Naive B cell (primary cell): ENCODE measurements at regions not wholly inside any gene's neighbourhood (a gene's known extent, or its start where the extent isn't known, plus 50 kb on each side); places are given as distances from the start of the nearest gene placed in this dataset.
"Not testable (repeated sequence)": the region's sequence is repeated elsewhere in the genome, so short reads cannot be mapped to it uniquely, and the experiment has no call there.

Experiments
- ATAC-seq, 2 donors: fragments of 150-1000 bp; cut with Tn5 transposase; 2 replicates each; pipeline ENCODE4 v1.10.0; 2021; ENCODE audit warnings: low read depth in 2 of 2, mild to moderate bottlenecking in 2 of 2, moderate library complexity in 2 of 2
- DNase-seq: peaks from one replicate; pipeline ENCODE4 v3.0.0; 2022
- H3K27ac Mint-ChIP-seq, 6 donors: one replicate each; pipeline ENCODE4 v1.8.0; 2020 to 2022; ENCODE audit warnings: mild to moderate bottlenecking in 6 of 6, mixed read lengths in 6 of 6, moderate library complexity in 5 of 6, inconsistent platforms in 2 of 6
- H3K27me3 Mint-ChIP-seq, 3 donors: one replicate each; pipeline ENCODE4 v1.8.0; 2021 to 2022; ENCODE audit warnings: mixed read lengths in 3 of 3, mild to moderate bottlenecking in 1 of 3
- H3K36me3 Mint-ChIP-seq, 2 donors: one replicate each; pipeline ENCODE4 v1.8.0; 2020 to 2022; ENCODE audit warnings: mixed read lengths in 2 of 2, inconsistent platforms in 1 of 2, mild to moderate bottlenecking in 1 of 2
- H3K4me1 Mint-ChIP-seq, 3 donors: one replicate each; pipeline ENCODE4 v1.8.0; 2020 to 2022; ENCODE audit warnings: mixed read lengths in 3 of 3, inconsistent platforms in 1 of 3, mild to moderate bottlenecking in 1 of 3, moderate library complexity in 1 of 3
- H3K4me3 Mint-ChIP-seq, 8 donors: one replicate each; pipeline ENCODE4 v1.8.0; 2020 to 2022; ENCODE audit warnings: mild to moderate bottlenecking in 8 of 8, mixed read lengths in 8 of 8, moderate library complexity in 8 of 8, inconsistent platforms in 2 of 8
- H3K9me3 Mint-ChIP-seq, 7 donors: one replicate each; pipeline ENCODE4 v1.8.0; 2020 to 2022; ENCODE audit warnings: mixed read lengths in 7 of 7, mild to moderate bottlenecking in 5 of 7, inconsistent platforms in 2 of 7, moderate library complexity in 1 of 7

GRCh38 chr4:79696534-79696933 lies 288.5 kb upstream of the GK2 start:
- DNase-seq, H3K4me3 Mint-ChIP-seq, H3K4me1 Mint-ChIP-seq, ATAC-seq, H3K27ac Mint-ChIP-seq: not testable (repeated sequence)
- Mint-ChIP-seq H3K27me3 (peaks cover 0 to 21% (median 15%) of the 10 kb centered on the region in 3 donors), H3K9me3 (peaks cover 6 to 29% (median 22%) of the 10 kb centered on the region in 7 donors), H3K36me3 (peaks cover 11 to 16% of the 10 kb centered on the region in 2 donors)

- ATAC-seq (no peak), DNase-seq (no peak)
- peaks cover 0 to 21% (median 15%) of the 10 kb centered on the region in 3 donors for H3K27me3 Mint-ChIP-seq
- peaks cover 6 to 29% (median 22%) of the 10 kb centered on the region in 7 donors for H3K9me3 Mint-ChIP-seq
- peaks cover 11 to 16% of the 10 kb centered on the region in 2 donors for H3K36me3 Mint-ChIP-seq
- H3K4me1 Mint-ChIP-seq: no peaks in the 10 kb centered on the region
- H3K27ac Mint-ChIP-seq: no peak overlapping the region
- H3K4me3 Mint-ChIP-seq: no peak overlapping the region
Measured at GRCh38 chr4:79695848-79696247, 287.8 kb upstream of the GK2 start.

- Mint-ChIP-seq H3K4me3 (no peak overlapping the region), H3K27ac (no peak overlapping the region), H3K36me3 (peaks cover 11% of the 10 kb centered on the region in 2 donors), H3K4me1 (peaks cover 0 to 6% (median 0%) of the 10 kb centered on the region in 3 donors), H3K9me3 (peaks cover 1 to 22% (median 13%) of the 10 kb centered on the region in 7 donors), H3K27me3 (peaks cover 0 to 9% (median 3%) of the 10 kb centered on the region in 3 donors)
- ATAC-seq (no peak), DNase-seq (no peak)
Measured at GRCh38 chr4:79689740-79690139, 281.7 kb upstream of the GK2 start.

GRCh38 chr4:79688691-79689090 lies 280.7 kb upstream of the GK2 start:
- no peak for ATAC-seq
- Mint-ChIP-seq H3K4me3 (no peak overlapping the region), H3K9me3 (peaks cover 0 to 12% (median 3%) of the 10 kb centered on the region in 7 donors), H3K27me3 (peaks cover 0 to 6% (median 0%) of the 10 kb centered on the region in 3 donors), H3K36me3 (peaks cover under 1 to 1% of the 10 kb centered on the region in 2 donors), H3K27ac (no peak overlapping the region), H3K4me1 (peaks cover 0 to 6% (median 0%) of the 10 kb centered on the region in 3 donors)
- DNase-seq: no peak

GRCh38 chr4:79687006-79687405 lies 279.0 kb upstream of the GK2 start:
- no peak for DNase-seq
- H3K4me3 Mint-ChIP-seq: no peak overlapping the region
- H3K27me3 Mint-ChIP-seq: no peaks in the 10 kb centered on the region
- H3K4me1 Mint-ChIP-seq: peaks cover 0 to 6% (median 0%) of the 10 kb centered on the region in 3 donors
- H3K27ac Mint-ChIP-seq: no peak overlapping the region
- no peak for ATAC-seq
- H3K36me3 Mint-ChIP-seq: no peaks in the 10 kb centered on the region
- H3K9me3 Mint-ChIP-seq: peaks cover 0 to 1% (median 0%) of the 10 kb centered on the region in 7 donors

GRCh38 chr4:79685542-79685941 lies 277.5 kb upstream of the GK2 start:
- Mint-ChIP-seq H3K27me3 (no peaks in the 10 kb centered on the region), H3K4me3 (no peak overlapping the region), H3K36me3 (no peaks in the 10 kb centered on the region), H3K9me3 (no peaks in the 10 kb centered on the region), H3K4me1 (peaks cover 0 to 6% (median 0%) of the 10 kb centered on the region in 3 donors), H3K27ac (no peak overlapping the region)
- ATAC-seq: no peak
- no peak for DNase-seq

- Mint-ChIP-seq H3K27me3 (no peaks in the 10 kb centered on the region), H3K4me3 (no peak overlapping the region), H3K36me3 (no peaks in the 10 kb centered on the region), H3K27ac (peak overlapping the region in 1 of 6 donors; percentile 20), H3K4me1 (peaks cover 0 to 6% (median 4%) of the 10 kb centered on the region in 3 donors), H3K9me3 (no peaks in the 10 kb centered on the region)
- DNase-seq (no peak), ATAC-seq (no peak)
Measured at GRCh38 chr4:79684516-79684915, 276.5 kb upstream of the GK2 start.

- Mint-ChIP-seq H3K4me1 (peaks cover 0 to 6% (median 4%) of the 10 kb centered on the region in 3 donors), H3K27ac (no peak overlapping the region), H3K9me3 (no peaks in the 10 kb centered on the region), H3K27me3 (no peaks in the 10 kb centered on the region), H3K4me3 (no peak overlapping the region), H3K36me3 (no peaks in the 10 kb centered on the region)
- DNase-seq (no peak), ATAC-seq (no peak)
Measured at GRCh38 chr4:79682801-79683530, 274.9 kb upstream of the GK2 start.

- no peaks in the 10 kb centered on the region for H3K9me3 Mint-ChIP-seq
- H3K36me3 Mint-ChIP-seq: no peaks in the 10 kb centered on the region
- DNase-seq: no peak
- H3K4me3 Mint-ChIP-seq: no peak overlapping the region
- no peak overlapping the region for H3K27ac Mint-ChIP-seq
- H3K27me3 Mint-ChIP-seq: no peaks in the 10 kb centered on the region
- no peak for ATAC-seq
- peaks cover 0 to 6% (median 4%) of the 10 kb centered on the region in 3 donors for H3K4me1 Mint-ChIP-seq
Measured at GRCh38 chr4:79682161-79682560, 274.1 kb upstream of the GK2 start.

GRCh38 chr4:79679859-79680258 lies 271.8 kb upstream of the GK2 start:
- Mint-ChIP-seq H3K9me3 (no peaks in the 10 kb centered on the region), H3K4me1 (peaks cover 0 to 4% (median under 1%) of the 10 kb centered on the region in 3 donors), H3K36me3 (no peaks in the 10 kb centered on the region), H3K27ac (peak overlapping the region in 1 of 6 donors; percentile 40), H3K27me3 (no peaks in the 10 kb centered on the region), H3K4me3 (no peak overlapping the region)
- peak in 1 of 2 donors; percentile 39 for ATAC-seq
- no peak for DNase-seq

GRCh38 chr4:79678472-79679202 lies 270.6 kb upstream of the GK2 start:
- H3K4me1 Mint-ChIP-seq: peaks cover 8 to 11% (median 8%) of the 10 kb centered on the region in 3 donors
- H3K27me3 Mint-ChIP-seq: no peaks in the 10 kb centered on the region
- no peak for ATAC-seq
- no peaks in the 10 kb centered on the region for H3K36me3 Mint-ChIP-seq
- H3K9me3 Mint-ChIP-seq: peaks cover 0 to 5% (median 0%) of the 10 kb centered on the region in 7 donors
- DNase-seq: no peak
- H3K27ac Mint-ChIP-seq: no peak overlapping the region
- H3K4me3 Mint-ChIP-seq: no peak overlapping the region

GRCh38 chr4:79676705-79677104 lies 268.7 kb upstream of the GK2 start:
- Mint-ChIP-seq H3K4me3 (no peak overlapping the region), H3K4me1 (peaks cover 8 to 25% (median 11%) of the 10 kb centered on the region in 3 donors), H3K27ac (no peak overlapping the region), H3K9me3 (peaks cover 0 to 15% (median 8%) of the 10 kb centered on the region in 7 donors), H3K27me3 (no peaks in the 10 kb centered on the region), H3K36me3 (no peaks in the 10 kb centered on the region)
- ATAC-seq (no peak), DNase-seq (no peak)

GRCh38 chr4:79674906-79675305 lies 266.9 kb upstream of the GK2 start:
- not testable (repeated sequence) for H3K4me3 Mint-ChIP-seq, DNase-seq, H3K27me3 Mint-ChIP-seq, ATAC-seq, H3K36me3 Mint-ChIP-seq, H3K27ac Mint-ChIP-seq
- Mint-ChIP-seq H3K9me3 (peaks cover 8 to 30% (median 19%) of the 10 kb centered on the region in 7 donors), H3K4me1 (peaks cover 8 to 25% (median 9%) of the 10 kb centered on the region in 3 donors)
